HUES6 (cell line): ENCODE measurements at regions not wholly inside any gene's neighbourhood (a gene's known extent, or its start where the extent isn't known, plus 50 kb on each side); places are given as distances from the start of the nearest gene placed in this dataset.
"Not testable (repeated sequence)": the region's sequence is repeated elsewhere in the genome, so short reads cannot be mapped to it uniquely, and the experiment has no call there.

Experiments
- H3K27ac ChIP-seq: 2 replicates; pipeline ENCODE4 v1.7.0; 2013; ENCODE audit warnings: low read depth, mild to moderate bottlenecking, low read length, inconsistent platforms
- H3K27me3 ChIP-seq: 2 replicates; pipeline ENCODE4 v1.6.1; 2013; ENCODE audit warnings: low read length; ENCODE audit not compliant: control insufficient read depth, insufficient read depth
- H3K36me3 ChIP-seq: 2 replicates; pipeline ENCODE4 v1.6.1; 2013; ENCODE audit warnings: low read length; ENCODE audit not compliant: control insufficient read depth, insufficient read depth
- H3K4me1 ChIP-seq: 2 replicates; pipeline ENCODE4 v1.6.1; 2013; ENCODE audit warnings: low read length; ENCODE audit not compliant: control insufficient read depth, insufficient read depth
- H3K4me3 ChIP-seq: 2 replicates; pipeline ENCODE4 v1.5.1; 2013; ENCODE audit warnings: low read depth, low read length
- H3K9ac ChIP-seq: one replicate; pipeline ENCODE4 v1.6.1; 2013; ENCODE audit warnings: mild to moderate bottlenecking, low read length
- H3K9me3 ChIP-seq: 2 replicates; pipeline ENCODE4 v1.6.1; 2013; ENCODE audit warnings: low read depth, low read length; ENCODE audit not compliant: control insufficient read depth, insufficient read depth

DNA sequence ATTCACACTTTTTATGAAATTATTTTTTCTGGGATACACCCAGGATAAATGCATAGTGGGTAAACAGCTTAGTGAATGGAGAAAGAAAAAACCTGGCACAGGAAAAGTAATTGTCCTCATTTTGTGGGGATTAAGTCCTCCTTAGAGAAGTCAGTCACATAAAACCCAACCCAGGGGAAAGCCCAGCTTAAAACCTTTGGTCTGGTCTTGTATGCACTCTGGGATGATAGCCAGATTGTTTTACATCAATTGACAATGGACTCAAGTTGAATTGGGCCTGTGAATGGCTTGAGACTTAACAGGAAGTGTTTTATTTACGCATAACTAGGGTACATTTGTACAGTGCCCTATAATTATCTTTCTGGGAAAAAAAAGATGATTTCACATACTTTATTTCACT lies 561.3 kb upstream of the GRIA3 start:
- no peak overlapping the region for H3K4me3 ChIP-seq
- no peak overlapping the region for H3K9ac ChIP-seq
- H3K9me3 ChIP-seq = 0 out of 2 replicates have a peak, but pooled peaks cover 7% of the 10 kb centered on the region
- H3K36me3 ChIP-seq = no peaks in the 10 kb centered on the region
- H3K27ac ChIP-seq = no peak overlapping the region
- no peaks in the 10 kb centered on the region; the same call in 1 of the 2 replicates for H3K27me3 ChIP-seq
- no peaks in the 10 kb centered on the region for H3K4me1 ChIP-seq

DNA sequence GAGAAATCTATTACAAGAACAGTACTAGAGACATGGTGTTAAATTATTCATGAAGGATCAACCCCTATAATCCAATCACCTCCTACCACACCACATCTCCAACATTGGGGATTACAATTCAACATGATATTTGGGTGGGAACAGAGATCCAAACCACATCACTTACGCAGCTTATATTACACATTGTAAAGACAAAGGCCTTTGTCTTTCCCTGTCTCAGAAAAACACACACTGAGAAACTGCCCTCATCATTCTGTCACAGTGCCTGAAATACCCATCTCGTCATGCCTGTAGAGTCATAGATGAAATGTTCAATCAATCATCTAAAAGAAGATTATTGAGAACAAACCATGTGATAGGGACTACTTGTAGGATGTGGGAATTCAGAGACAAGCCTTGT lies 558.8 kb upstream of the GRIA3 start:
- Histone ChIP-seq H3K27me3 (no peaks in the 10 kb centered on the region; the same call in 1 of the 2 replicates), H3K27ac (no peak overlapping the region), H3K9me3 (0 out of 2 replicates have a peak, but pooled peaks cover 7% of the 10 kb centered on the region)

DNA sequence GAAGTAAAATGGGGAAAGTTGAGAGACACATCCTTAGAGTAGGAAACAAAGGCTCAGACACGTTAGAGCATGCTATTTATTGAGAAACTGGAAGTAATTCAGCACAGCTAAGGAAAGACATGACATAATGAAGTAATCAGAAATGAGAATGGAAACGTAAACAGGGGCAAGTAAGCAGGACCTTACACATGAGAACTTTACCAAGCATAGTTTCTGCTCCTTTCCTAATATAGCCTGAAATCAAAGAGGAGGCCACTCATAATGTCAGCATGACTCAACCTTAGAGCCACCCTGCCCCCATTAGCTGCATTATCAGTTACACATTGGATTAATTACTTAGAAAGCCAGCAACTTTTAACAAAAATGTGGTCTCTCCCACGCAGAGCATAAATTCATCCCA lies 558.3 kb upstream of the GRIA3 start:
- Histone ChIP-seq H3K9me3 (0 out of 2 replicates have a peak, but pooled peaks cover 7% of the 10 kb centered on the region), H3K27ac (no peak overlapping the region)

More for the DNA sequence above, 558.8 kb upstream of the GRIA3 start:
- no peak overlapping the region for H3K9ac ChIP-seq
- no peaks in the 10 kb centered on the region for H3K36me3 ChIP-seq
- H3K4me1 ChIP-seq = no peaks in the 10 kb centered on the region
- H3K4me3 ChIP-seq = no peak overlapping the region

DNA sequence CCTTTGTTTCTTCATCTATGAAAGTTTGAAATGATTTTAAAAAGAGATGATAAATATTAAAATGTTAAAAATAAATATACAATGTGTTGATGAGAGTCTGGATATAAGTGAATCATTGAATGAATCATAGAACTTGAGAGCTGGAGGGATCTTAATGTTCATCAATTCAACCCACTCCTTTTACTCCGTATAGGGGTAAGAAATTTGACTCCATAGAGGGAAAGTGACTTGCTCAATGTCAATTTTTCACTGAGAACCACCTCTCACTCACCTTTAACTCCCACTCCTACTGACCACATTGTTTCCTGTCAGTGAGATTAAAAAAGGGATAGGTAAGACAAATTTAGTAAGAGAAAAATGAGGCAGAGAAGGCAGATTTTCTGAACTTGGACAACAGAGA lies 557.2 kb upstream of the GRIA3 start:
- Histone ChIP-seq H3K4me3 (no peak overlapping the region), H3K36me3 (no peaks in the 10 kb centered on the region), H3K9ac (no peak overlapping the region), H3K27me3 (no peaks in the 10 kb centered on the region; the same call in 1 of the 2 replicates), H3K27ac (no peak overlapping the region), H3K9me3 (no peaks in the 10 kb centered on the region), H3K4me1 (no peaks in the 10 kb centered on the region)

More for the DNA sequence above, 558.3 kb upstream of the GRIA3 start:
- Histone ChIP-seq H3K27me3 (no peaks in the 10 kb centered on the region; the same call in 1 of the 2 replicates), H3K9ac (no peak overlapping the region), H3K4me3 (no peak overlapping the region), H3K36me3 (no peaks in the 10 kb centered on the region), H3K4me1 (no peaks in the 10 kb centered on the region)

DNA sequence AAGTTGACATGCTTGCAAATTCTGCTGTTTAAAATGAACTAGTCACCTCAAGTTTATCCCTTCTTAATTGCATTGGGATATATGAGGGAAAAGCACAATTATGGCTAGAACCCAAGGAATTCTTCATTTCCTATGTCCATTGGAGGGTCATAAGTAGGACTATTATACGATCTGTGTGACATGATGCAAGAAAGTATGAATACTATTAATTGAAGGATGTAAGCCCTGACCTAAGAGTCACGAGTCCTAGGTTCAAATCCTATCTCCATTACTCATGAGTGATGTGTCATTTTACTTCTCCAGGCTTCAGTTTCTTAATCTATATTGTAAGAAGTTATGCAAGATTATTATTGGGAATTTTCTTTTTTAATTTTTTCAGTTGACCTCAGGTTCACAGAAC lies 542.9 kb upstream of the GRIA3 start:
- Histone ChIP-seq H3K9ac (no peak overlapping the region), H3K4me1 (no peaks in the 10 kb centered on the region), H3K27me3 (peaks cover 5% of the 10 kb centered on the region; the same call in 1 of the 2 replicates), H3K4me3 (no peak overlapping the region), H3K36me3 (no peaks in the 10 kb centered on the region), H3K9me3 (no peaks in the 10 kb centered on the region), H3K27ac (no peak overlapping the region)

DNA sequence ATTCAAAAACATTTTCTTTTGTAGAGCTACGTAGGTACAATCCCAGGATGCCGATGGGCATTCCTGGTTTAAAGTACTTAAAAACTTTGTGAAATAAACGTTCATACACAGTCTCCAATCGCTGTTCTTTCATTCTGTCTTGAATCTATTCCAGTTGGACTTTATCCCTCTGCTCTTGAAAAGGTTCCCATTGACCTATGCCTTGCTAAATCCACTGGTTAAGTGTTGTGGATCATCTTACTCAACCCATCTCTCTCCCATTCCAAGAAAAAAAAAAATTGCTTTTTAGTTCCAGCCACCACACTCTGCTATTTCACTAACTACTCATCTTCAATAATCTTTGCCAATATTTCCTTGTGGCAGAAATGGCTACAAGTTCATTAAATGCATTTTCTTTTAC lies 542.3 kb upstream of the GRIA3 start:
- Histone ChIP-seq H3K4me1 (no peaks in the 10 kb centered on the region), H3K27ac (no peak overlapping the region), H3K27me3 (peaks cover 5% of the 10 kb centered on the region; the same call in 1 of the 2 replicates), H3K4me3 (no peak overlapping the region), H3K9ac (no peak overlapping the region), H3K9me3 (no peaks in the 10 kb centered on the region), H3K36me3 (no peaks in the 10 kb centered on the region)

DNA sequence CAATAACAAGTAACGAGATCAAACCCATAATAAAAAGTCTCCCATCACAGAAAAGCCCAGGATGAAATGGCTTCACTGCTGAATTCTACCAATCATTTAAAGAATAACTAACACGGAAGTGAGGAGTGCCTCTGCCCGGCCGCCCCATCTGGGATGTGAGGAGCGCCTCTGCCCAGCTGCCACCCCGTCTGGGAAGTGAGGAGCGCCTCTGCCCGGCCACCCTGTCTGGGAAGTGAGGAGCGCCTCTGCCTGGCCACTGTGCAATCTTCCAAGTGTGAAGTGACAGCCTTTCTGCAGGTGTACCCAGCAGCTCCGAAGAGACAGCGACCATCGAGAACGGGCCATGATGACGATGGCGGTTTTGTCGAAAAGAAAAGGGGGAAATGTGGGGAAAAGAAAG lies 528.8 kb upstream of the GRIA3 start:
- not testable (repeated sequence) for H3K9me3 ChIP-seq

DNA sequence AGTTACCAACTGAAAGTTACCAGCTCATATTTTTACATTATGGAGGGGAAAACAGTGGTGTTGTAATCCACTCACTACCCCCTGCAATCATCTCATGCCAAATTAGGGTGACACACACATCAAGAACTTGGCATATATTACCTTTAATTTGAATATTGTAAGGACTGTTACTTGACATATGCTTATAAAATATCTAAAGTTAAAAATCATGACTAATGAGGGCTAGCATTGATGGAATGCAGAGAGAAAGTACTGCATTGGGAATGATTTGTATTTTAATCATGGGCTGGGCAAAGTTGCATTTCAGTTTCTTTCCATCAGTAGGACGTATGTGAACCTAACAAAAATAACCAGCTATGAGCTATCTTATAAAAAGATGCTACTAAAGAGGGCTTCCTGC lies 517.5 kb upstream of the GRIA3 start:
- Histone ChIP-seq H3K9ac (no peak overlapping the region), H3K4me3 (no peak overlapping the region), H3K9me3 (no peaks in the 10 kb centered on the region), H3K27me3 (no peaks in the 10 kb centered on the region; the same call in 1 of the 2 replicates), H3K4me1 (peaks cover 4% of the 10 kb centered on the region; the same call in 1 of the 2 replicates), H3K36me3 (no peaks in the 10 kb centered on the region), H3K27ac (no peak overlapping the region)

More for the DNA sequence above, 528.8 kb upstream of the GRIA3 start:
- not testable (repeated sequence) for H3K4me1 ChIP-seq, H3K4me3 ChIP-seq, H3K36me3 ChIP-seq, H3K27me3 ChIP-seq, H3K27ac ChIP-seq, H3K9ac ChIP-seq

DNA sequence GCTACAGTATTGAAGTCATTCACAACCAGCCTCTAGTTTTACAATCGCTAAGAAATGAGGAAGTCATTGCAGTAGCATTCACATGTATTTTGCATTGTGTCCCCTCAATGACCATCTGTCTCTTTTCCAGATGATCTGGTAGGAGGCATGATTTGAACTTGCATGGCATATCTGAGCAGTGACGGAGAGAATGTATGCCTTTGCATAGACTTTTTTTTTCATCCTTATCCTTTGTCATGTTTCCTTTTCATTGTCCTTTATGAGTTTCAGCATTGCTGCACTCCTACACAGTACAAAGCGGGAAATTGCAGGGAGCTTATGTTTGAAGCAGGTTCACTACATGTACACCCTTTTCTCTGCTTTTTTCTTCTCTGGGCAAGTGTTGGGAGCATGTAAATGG lies 516.4 kb upstream of the GRIA3 start:
- Histone ChIP-seq H3K27ac (no peak overlapping the region), H3K27me3 (peaks cover 5% of the 10 kb centered on the region; the same call in 1 of the 2 replicates), H3K9me3 (no peaks in the 10 kb centered on the region), H3K4me1 (no peaks in the 10 kb centered on the region; the same call in 1 of the 2 replicates), H3K36me3 (no peaks in the 10 kb centered on the region), H3K9ac (no peak overlapping the region), H3K4me3 (no peak overlapping the region)

DNA sequence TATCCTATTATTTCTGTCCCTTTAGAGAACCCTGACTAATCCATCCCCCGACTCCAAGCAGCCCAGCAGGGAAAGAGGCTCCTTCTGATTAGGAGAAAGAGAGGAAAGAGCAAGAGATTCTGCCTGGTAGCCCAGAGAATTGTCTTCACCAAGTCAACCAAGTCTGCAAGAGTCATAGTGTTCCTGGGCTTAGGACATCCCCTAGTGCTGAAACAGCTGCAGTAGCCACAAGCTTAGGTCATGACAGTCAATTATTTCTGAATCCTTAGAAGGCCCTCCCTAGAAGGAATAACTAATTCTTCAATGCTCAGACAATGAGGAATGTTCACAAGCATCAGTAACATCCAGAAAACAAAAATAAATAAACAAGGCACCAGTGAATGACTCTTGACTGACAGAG lies 480.3 kb upstream of the GRIA3 start:
- no peaks in the 10 kb centered on the region for H3K36me3 ChIP-seq
- H3K4me3 ChIP-seq = no peak overlapping the region
- no peak overlapping the region for H3K9ac ChIP-seq
- no peaks in the 10 kb centered on the region for H3K27me3 ChIP-seq
- H3K9me3 ChIP-seq = no peaks in the 10 kb centered on the region
- H3K4me1 ChIP-seq = no peaks in the 10 kb centered on the region
- H3K27ac ChIP-seq = no peak overlapping the region

DNA sequence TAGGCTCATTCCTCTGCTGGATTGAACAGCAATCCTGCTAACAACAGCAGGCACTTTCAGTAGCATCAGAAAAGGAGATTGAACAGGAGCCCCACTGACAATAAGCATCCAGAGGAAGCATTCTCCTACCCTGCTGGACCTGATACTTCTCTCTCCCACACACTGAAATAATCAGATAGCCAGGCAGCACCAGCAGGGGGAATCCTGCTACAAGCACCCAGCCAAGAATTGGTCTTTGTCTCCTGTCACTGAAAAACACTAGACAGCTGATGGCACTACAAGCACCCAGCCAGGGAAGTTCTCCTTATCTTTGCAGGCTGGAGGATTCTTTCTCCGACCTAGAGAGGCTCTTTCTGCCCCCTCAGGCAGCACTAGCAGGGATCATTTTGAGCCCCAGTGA lies 444.3 kb upstream of the GRIA3 start:
- Histone ChIP-seq H3K9me3 (no peaks in the 10 kb centered on the region; the same call in 1 of the 2 replicates), H3K27ac (no peak overlapping the region), H3K4me3 (no peak overlapping the region), H3K4me1 (no peaks in the 10 kb centered on the region), H3K9ac (no peak overlapping the region), H3K36me3 (no peaks in the 10 kb centered on the region), H3K27me3 (no peaks in the 10 kb centered on the region)
